EH (cell line): ENCODE measurements at regions not wholly inside any gene's neighbourhood (a gene's known extent, or its start where the extent isn't known, plus 50 kb on each side); places are given as distances from the start of the nearest gene placed in this dataset.
"Not testable (repeated sequence)": the region's sequence is repeated elsewhere in the genome, so short reads cannot be mapped to it uniquely, and the experiment has no call there.

Source experiments
- DNase-seq: peaks from one replicate; pipeline ENCODE4 v3.0.0-alpha.2; 2015; ENCODE audit warnings: low read depth

DNA sequence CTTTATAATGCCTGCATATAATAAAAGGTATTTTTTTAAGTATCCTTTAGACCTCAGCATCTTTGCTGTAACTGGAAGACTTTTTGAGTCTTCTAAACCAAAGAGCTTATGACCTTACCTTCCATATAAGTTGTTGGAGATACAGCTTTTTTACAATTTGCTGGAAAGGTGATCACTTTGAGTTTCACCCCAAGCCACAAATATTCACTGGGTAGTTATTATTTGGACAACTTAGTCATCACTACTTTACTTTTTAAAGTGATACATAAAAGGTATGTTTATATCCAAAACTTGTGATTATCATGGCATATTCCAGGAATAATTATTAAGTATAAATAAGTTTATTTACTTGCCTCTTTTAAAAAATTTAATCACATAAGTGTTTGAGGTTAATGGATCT is 246.7 kb upstream of the NRIP1 start:
- DNase-seq: no peak

DNA sequence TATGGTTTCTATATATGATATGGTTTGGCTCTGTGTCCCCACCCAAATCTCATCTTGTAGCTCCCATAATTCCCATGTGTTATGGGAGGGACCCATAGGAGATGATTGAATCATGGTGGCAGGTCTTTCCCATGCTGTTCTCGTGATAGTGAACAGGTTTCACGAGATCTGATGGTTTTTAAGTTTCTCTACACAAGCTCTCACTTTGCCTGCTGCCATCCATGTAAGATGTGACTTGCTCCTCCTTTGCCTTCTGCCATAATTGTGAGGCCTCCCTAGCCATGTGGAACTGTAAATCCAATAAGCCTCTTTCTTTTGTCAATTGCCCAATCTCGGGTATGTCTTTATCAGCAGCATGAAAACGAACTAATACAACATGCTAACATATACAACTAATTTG is 252.2 kb upstream of the NRIP1 start:
- DNase-seq: not testable (repeated sequence)

DNA sequence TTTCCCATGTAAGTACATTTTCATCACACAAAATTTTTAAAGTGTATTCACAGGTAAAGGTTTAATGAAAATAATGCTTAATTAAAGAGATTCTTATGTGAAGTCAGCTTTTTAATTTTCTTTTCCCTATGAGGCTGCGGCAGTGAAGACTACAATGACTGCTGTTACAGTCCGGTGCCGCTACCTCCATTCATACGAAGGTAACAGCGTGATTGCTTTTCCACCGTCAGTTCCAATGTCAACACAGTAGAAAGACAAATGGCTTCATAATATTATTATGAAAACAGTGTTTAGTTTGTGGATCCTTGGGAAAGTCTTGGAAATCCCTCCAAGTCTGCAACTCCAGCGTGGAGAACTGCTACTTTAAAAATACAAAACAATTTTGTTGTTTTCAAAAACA is 254.9 kb upstream of the NRIP1 start:
- DNase-seq: no peak

DNA sequence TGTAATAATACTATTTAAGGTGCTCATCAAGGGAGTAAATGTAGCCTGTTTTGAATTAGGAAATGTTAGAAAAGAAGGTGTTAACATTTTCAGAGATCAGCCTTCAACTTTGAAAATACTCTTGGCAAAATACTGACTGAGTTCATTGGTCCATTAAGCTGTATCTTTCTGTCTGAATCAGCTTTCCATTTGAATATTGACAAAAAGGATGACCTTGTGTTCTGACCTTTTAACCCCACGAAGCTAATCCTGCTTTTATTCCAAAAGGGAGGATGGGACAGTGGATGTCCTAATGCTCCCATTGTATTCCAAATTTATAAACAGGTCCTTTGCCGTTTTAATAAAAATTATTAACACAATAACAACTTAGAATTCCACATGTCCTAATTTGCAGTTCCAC is 259.7 kb upstream of the NRIP1 start:
- no peak for DNase-seq

DNA sequence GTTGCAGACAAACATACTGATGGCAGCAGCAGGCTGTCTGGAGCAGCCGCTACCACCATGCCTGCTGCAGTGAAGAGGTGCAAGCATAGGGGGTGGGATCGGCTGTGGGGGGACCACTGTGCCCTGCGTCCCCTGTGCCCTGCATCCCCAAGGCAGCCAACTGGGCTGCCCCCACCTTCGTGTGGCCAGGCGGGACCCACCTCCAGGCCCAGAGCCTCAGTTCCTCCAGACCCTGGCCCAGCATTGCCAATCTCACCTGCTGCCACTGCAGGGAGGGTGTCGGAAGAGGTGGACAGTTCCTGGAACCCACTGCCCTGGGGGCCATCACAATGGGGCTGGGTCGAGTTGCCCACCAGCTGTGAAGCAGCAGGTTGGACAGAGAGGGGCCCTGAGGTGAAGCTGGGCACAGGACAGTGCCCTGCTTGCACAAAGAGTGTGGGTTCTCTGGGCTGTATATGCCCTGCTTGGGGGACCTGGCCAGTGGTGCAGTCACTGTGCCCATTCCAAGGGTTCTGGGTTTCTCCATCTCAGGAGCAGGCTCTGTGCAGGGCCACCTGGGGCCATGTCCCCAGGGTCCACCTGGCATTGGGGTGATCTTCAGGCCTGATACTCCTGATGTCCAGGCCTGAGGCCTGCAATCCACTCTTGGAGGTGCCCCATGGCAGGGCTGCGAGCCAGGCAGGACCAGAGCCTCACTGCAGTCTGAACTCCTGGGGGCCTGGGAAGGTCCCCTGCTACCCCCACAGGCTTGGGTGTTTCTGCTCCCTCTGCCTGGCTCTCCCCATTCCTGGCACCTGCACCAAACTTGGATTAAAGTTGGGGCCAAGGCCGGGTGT is 261.4 kb upstream of the NRIP1 start:
- DNase-seq: no peak

DNA sequence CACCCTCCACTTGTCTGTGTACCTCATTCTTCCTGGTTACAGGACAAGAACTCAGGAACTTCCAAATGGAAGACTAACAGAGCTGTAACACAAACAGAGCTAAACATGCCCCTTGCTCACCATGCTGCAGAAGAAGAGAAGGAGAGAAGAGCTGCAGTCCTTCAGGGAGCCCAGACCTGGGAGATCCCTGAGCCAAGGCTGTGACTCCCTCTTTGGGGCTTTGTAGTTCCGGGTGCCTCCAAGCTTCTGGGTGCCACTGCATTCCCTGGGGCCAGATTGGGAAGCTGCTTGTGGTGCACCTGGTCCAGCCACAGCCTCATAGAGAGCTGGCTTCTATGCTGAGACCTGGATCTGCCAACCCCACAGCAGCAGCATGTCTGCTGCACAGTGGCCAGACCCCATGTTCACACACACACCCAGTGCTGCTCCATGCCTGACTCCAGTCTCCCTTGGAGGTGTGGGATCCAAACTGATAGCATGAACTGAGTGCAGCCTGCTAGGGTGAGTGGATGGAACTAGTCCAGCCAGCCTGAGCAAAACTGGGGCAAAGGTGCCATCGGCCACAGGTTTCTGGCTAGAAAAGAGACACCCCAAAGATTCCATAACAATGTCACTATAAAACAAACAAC is 263.0 kb upstream of the NRIP1 start:
- no peak for DNase-seq

DNA sequence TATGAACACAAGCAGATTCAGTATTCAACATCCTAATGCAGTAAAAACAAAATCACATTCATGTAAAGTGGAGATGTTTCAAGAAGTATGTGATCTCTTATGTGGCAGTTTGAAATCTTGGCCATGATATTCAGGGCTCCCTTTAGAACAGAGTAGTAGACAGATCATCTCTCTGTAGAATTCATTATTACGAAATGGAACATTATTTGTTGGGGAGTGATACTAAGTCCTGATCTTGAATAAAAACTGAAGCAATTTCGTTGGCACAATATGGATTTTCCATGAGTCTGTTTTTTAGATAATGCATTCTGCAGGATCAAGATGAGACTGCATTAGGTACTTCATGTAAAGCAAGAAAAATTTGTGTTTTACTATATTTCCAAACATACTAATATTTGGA is 264.4 kb upstream of the NRIP1 start:
- DNase-seq: no peak

DNA sequence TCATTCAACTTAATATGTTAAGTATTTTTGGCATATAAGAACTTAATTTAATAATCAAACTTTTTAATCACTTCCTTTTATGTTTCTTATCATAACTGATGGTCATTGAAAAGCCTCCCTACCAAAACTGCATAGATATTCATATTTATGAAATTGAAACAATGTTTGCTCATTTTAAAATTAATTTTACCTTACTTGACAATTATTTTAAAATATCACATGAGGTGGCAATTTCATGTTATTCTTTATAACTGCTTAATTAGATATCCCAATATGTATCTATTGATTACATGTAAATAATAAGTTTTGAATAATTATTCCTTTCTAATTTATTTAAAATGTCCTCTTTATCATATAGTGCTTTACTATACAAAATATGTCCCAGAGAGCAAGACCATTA is 266.1 kb upstream of the NRIP1 start:
- no peak for DNase-seq

DNA sequence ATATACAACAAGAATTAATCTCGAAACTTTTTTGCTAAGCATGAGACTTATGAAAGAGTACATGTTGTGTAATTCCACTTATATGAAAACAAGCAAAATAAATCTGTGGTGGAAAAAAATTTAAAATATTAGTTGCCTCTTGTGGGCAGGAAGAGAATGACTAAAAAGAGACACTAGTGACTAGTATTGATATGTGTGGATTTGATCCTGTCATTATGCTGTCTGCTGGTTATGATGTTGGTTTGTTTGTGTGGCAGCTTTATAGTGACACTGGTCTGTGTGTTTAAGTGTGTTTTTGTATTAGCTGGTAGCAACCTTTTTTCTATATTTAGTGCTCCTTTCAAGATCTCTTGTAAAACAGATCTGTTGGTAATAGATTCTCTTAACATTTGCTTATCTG is 267.8 kb upstream of the NRIP1 start:
- DNase-seq: no peak

DNA sequence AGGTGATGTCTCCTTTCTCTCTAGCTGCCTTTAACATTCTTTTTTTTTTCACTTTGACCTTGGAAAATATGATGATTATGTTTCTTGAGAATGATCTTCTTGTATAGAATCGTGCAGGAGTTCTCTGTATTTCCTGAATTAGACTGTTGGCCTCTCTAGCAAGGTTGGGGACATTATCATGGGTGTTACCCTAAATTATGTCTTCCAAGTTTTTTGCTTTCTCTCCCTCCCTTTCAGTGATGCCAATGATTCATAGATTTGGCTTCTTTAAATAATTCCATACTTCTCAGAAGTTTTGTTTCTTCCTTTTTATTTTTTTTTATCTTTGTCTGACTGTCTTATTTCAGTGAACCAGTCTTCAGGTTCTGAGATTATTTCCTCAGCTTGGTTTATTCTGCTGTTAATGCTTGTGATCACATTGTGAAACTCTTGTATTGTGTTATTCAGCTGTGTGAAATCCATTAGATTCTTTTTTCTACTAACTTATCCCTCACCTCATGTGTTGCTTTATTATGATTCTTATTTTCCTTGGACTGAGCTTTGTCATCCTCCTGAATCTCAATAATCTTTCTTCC is 268.4 kb upstream of the NRIP1 start:
- DNase-seq: no peak

DNA sequence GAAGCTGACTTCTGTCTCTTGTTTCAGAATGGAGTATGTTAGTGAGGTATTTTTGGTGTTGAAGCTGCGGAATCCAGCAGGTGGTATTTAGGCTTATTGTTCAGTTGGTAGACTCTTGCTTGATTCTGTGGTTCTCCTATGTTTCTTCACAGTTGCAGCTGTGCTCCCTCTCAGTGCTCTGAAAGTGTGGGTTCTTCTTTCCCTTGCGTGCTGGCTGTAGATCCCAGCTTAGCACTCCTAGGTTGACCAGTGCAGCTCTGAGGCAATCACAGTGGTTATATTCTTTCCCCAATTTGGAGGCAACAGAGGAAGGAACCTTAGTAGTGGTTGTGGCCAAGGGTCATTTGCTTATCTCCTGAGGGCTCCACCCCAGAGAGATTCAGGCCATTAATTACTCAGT is 269.2 kb upstream of the NRIP1 start:
- no peak for DNase-seq

DNA sequence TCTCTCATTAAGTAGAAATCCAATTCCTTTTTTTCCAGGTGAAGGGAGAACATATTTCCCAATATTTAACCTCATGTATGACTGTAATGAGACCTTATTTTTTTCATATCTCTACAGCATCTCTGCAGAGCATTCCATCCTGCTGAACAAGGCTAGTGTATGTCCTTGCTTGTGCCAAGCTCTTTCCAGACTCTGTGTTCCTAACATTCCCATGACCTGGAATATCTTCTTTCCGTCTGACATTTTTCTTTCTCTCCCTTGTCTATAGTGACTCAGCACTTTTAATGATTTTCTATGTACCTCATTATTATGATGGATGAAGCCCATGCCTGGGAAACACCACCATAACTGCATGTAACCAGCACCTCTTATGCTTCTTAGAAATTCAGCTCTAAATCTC is 278.3 kb upstream of the NRIP1 start:
- peak; percentile 8 for DNase-seq

DNA sequence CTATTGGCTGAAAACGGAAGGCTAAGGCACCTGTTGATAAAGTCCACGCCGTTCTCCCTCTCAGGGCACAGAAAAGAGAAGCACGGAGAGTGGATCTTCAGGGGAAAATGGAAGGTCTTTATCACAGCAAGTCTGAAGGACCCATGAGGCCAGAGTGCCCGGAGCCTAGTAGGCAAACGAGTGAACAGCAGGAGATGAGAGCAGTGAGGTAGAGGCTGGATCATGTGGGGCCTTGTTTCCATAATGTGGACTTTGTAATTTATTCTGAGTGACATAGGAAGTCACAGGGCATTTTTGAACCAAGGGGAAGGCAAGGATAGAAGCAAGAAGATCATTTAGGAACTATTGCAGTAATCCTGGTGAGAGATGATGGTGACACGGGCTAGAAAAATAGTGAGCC is 287.2 kb upstream of the NRIP1 start:
- DNase-seq: no peak

DNA sequence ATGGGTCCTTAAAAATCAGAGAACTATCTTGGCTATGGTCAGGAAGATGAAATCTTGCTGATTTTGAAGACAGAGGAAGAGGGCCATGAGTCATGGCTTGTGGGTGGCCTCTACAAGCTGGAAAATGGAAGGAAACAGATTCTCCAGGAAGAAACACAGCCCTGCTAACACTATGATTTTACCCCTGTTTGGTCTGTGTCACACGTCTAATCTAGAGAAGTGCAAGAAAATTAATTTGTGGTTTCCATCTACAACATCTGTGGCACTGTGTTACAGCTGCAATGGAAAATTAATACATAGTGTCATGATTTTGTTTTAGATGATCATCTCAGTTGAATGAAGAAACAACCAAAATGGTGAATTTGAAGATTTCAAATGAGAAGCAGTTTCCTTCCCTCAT is 288.7 kb upstream of the NRIP1 start:
- no peak for DNase-seq

DNA sequence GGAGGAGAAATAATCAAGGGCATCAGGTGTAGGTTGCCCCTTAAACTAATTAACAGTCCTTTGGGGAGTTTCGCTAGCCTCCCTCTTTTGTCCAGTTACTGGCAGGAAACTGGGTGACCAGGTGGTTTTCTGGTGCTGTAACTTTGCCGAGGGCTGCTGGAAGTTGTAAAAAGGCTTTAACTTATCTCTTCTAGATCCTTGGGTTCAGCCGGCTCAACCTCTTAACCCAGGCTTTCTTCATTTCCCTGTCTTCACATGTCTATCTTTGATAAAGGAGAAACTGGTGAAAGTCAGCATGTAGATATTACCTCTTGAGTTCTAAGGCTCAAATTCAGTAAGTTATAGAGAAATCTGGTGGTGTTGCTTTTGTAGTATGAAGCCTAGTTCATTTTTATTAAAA is 289.7 kb upstream of the NRIP1 start:
- no peak for DNase-seq

DNA sequence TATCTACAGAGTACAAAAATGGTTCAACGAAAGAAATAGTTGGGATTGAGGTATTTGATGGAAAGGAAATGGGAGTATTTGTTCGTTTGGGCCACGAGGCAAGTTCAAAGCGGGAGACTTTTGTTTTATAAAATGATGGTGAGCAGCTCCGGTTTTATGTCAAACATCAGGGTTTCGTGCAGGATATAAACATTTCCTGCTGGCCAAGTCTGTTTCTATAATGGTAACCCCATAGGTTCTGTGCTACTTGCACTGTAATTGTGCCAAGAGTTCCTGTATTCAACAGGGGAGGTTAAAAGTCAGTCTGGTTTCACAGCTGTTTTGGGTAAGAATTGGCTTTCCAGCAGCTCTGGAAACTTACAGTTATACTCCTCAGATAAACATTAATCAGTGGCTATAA is 290.3 kb upstream of the NRIP1 start:
- no peak for DNase-seq

DNA sequence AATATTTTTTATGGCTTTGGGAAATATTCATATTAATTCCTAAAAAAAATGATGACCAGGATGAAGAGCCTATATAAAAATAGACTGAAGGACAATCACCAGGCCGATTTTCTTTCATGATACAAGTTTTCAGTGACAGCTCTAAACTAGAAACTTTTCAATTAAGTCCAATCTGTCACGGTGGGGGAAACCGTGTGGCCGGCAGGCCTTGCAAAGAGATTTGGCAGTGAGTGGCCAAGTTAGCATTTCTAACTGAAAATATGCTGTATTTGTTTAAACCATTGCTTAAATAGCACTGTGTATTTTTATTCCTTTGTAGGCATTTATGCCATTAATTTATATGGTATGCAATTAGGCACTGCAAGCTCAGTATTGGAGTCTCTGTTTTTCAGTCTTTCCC is 294.5 kb upstream of the NRIP1 start:
- no peak for DNase-seq

DNA sequence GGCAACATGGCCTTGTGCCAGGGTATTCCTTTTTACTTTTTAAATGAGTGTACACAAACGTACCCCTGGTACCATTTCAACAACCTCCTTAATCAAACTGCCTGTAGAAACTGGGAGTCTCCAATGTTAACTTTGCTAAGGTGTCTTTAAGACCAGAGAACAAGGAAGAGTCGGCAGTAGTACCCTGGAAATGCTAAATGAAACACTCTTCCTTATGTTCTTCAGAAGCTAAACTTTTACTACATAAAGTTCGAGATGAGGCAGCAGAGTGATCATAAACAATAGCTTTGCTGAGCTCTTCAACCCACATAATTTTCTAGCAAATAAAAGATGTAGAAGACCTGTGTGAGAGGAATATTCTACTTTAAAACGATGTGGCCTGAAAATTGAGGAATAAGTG is 297.7 kb upstream of the NRIP1 start:
- DNase-seq: no peak

DNA sequence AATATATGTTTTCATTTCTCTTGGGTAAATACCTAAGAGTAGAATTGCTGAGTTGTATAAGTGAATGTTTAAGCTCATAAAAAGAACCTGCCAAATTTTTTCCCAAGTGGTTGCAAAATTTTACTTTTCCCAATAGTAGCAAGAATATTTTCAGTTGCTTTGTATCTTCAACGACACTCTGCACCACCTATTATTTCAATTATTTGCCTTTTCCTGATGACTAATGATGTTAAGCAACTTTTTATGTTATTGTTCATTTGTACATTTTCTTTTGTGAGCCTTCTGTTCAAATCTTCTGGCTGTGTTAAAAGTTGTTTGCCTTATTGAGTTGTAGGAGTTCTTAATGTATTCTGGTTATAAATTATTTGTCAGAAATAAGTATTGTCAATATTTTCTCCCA is 299.1 kb upstream of the NRIP1 start:
- DNase-seq: no peak

DNA sequence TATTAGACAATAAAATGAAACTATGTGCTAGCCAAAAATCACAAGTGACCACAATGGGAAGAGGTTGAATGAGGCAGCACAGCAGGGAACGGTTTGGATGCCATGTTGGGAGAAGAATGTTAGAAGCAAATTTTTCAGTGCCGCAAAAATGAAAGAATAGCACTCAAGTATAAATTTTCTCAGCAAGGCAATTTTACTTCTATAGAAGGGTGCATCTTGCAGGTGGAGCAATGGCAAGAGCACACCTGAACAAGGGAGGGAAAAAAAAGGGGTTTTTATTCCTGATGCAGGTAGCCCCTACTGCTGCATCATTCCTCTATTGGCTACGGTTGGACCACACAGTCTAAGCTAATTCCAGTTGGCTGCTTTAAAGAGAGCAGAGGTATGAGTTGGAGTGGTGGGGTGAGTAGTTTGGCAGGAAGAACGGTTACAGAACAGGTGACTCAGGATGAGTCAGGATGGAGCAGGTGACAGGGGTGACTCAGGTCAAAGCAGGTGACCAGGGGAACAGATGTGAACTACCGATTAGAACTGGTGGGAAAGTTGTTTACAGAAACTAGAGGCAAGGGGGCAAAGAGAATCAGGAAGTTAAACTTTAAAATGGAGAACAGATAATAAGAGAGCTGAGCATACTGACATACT is 301.1 kb upstream of the NRIP1 start:
- DNase-seq: no peak

DNA sequence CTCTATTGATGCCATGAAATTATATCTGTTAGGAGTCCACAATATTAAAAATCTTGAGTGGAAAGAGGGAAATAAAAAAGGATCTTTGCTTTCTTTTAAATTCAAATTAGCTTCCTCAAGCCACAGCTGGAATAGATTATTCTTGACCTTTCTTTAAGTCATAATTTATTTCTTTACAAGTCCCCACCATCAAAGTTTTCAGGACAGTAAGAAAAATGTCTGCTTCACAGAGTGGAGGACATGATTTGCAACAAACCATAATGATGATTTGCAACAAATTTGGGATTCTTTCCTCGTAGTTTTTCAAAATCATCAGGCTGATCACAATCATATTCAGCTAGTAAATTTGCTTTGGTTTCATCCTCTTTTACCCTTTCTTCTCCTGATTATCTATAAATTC is 301.8 kb upstream of the NRIP1 start:
- no peak for DNase-seq

DNA sequence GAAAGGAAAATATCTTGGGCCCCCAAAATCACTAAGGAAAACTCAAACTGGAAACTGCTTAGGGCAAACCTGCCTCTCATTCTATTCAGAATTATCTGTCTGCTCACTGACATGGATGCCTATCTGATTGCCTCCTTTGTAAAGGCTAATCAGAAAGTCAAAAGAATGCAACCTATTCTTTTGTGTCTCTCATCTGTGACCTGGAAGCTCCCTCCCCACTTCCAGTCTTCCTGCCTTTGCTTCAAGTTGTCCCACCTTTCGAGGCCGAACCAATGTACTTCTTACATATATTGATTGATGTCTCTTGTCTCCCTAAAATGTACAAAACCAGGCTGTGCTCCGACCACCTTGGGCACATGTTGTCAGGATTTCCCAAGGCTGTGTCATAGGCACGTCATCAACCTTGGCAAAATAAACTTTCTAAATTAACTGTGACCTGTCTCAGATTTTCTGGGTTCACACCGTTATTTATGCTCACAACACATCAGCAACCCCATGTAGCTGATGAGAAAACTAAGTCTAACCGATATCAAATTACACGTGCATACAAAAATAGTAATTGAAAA is 302.3 kb upstream of the NRIP1 start:
- no peak for DNase-seq

DNA sequence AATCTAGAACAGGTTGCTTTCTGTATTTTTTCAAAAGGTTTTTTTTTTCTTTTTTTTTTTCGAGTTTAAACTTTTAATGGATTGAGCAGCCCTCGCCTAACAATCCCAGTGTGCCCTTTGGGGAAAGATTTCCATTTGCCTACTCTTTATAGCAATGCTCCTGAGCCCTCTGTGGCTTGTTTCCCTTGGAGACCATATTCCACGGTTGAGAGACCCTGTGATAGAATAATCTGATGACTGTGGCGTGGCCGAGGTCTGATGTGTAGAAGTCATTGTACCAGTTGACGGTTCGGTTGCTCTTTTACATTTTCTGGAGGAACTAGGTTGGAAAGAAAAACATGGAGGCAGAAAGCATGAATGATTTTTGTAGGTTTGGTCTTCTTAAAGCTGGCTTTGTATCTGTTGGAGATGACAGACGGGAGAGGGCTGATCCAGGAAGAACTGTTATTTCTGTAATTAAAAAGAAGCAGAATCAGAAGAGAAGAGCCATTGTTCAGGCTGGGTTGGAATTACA is 305.7 kb upstream of the NRIP1 start:
- DNase-seq: no peak
